ENCODE measurements at regions not wholly inside any gene's neighbourhood (a gene's known extent, or its start where the extent isn't known, plus 50 kb on each side); places are given as distances from the start of the nearest gene placed in this dataset.

GRCh38 chr2:19138264-19138825 lies 220.1 kb downstream of the OSR1 start:
- no peak for TF ChIP-seq CTCF (IDR thresholded peaks at IDR 0.05; ENCODE audit: insufficient read depth, low read depth, low read length, missing control alignments)
- DNase-seq (ENCODE audit: low read depth) = no peak
- H3K4me3 ChIP-seq (ENCODE audit: low read depth, low read length) = no peak overlapping the region

- DNase-seq (ENCODE audit: low read depth) = no peak
- no peak overlapping the region for H3K4me3 ChIP-seq (ENCODE audit: low read depth, low read length)
- TF ChIP-seq CTCF (IDR thresholded peaks at IDR 0.05; ENCODE audit: insufficient read depth, low read depth, low read length, missing control alignments) = no peak
These were observed 221.0 kb downstream of the OSR1 start for GRCh38 chr2:19137433-19137832.

GRCh38 chr2:19132967-19133366 lies 225.5 kb downstream of the OSR1 start:
- no peak for TF ChIP-seq CTCF (IDR thresholded peaks at IDR 0.05; ENCODE audit: insufficient read depth, low read depth, low read length, missing control alignments)
- no peak for DNase-seq (ENCODE audit: low read depth)
- H3K4me3 ChIP-seq (ENCODE audit: low read depth, low read length) = no peak overlapping the region

- no peak for DNase-seq (ENCODE audit: low read depth)
These were observed 226.6 kb downstream of the OSR1 start for GRCh38 chr2:19131871-19132270.

GRCh38 chr2:19128148-19128547 lies 230.3 kb downstream of the OSR1 start:
- DNase-seq (ENCODE audit: low read depth) = no peak
- no peak for TF ChIP-seq CTCF (IDR thresholded peaks at IDR 0.05; ENCODE audit: insufficient read depth, low read depth, low read length, missing control alignments)
- no peak overlapping the region for H3K4me3 ChIP-seq (ENCODE audit: low read depth, low read length)

More at GRCh38 chr2:19131871-19132270, 226.6 kb downstream of the OSR1 start:
- no peak for TF ChIP-seq CTCF (IDR thresholded peaks at IDR 0.05; ENCODE audit: insufficient read depth, low read depth, low read length, missing control alignments)
- no peak overlapping the region for H3K4me3 ChIP-seq (ENCODE audit: low read depth, low read length)

GRCh38 chr2:19127616-19128015 lies 230.8 kb downstream of the OSR1 start:
- no peak overlapping the region for H3K4me3 ChIP-seq (ENCODE audit: low read depth, low read length)
- TF ChIP-seq CTCF (IDR thresholded peaks at IDR 0.05; ENCODE audit: insufficient read depth, low read depth, low read length, missing control alignments) = no peak
- no peak for DNase-seq (ENCODE audit: low read depth)
